ENCODE measurements at regions not wholly inside any gene's neighbourhood (a gene's known extent, or its start where the extent isn't known, plus 50 kb on each side); places are given as distances from the start of the nearest gene placed in this dataset.

GRCh38 chr6:168227840-168228239 is 91.7 kb downstream of the DACT2 start:
- TF ChIP-seq CTCF (IDR thresholded peaks at IDR 0.05) (no peak), ZFX (IDR thresholded peaks at IDR 0.05; ENCODE audit: borderline replicate concordance) (no peak)
